ENCODE measurements at regions not wholly inside any gene's neighbourhood (a gene's known extent, or its start where the extent isn't known, plus 50 kb on each side); places are given as distances from the start of the nearest gene placed in this dataset.

DNA sequence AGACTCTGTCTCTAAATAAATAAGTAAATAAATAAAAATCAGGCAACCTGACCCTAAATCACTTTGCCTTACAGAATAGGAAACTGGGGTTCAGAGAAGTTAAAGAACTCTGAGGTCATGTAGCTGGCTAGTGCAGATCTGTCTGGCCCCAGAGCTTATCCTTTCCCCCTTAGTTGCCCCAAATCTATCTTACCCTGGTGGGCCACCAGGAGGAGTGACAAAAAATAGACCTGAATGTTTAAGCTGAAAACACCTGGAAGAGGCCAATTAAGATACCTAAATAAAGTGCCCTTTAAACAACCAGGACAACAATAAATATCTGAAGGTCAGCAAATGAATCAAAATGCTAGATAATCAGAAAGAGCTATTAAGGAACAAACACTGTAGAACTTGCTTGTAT is 59.7 kb downstream of the TEX35 start:
- no peak for DNase-seq
- H3K36me3 Mint-ChIP-seq (ENCODE audit: low read depth): no peaks in the 10 kb centered on the region
- TF ChIP-seq, protein P1, sequence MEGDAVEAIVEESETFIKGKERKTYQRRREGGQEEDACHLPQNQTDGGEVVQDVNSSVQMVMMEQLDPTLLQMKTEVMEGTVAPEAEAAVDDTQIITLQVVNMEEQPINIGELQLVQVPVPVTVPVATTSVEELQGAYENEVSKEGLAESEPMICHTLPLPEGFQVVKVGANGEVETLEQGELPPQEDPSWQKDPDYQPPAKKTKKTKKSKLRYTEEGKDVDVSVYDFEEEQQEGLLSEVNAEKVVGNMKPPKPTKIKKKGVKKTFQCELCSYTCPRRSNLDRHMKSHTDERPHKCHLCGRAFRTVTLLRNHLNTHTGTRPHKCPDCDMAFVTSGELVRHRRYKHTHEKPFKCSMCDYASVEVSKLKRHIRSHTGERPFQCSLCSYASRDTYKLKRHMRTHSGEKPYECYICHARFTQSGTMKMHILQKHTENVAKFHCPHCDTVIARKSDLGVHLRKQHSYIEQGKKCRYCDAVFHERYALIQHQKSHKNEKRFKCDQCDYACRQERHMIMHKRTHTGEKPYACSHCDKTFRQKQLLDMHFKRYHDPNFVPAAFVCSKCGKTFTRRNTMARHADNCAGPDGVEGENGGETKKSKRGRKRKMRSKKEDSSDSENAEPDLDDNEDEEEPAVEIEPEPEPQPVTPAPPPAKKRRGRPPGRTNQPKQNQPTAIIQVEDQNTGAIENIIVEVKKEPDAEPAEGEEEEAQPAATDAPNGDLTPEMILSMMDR (IDR thresholded peaks at IDR 0.05): peak; percentile 29; the same call in 1 of the 2 replicates
- H3K4me1 Mint-ChIP-seq (ENCODE audit: low read depth): peaks cover 15% of the 10 kb centered on the region
- H3K4me3 Mint-ChIP-seq: no peak overlapping the region
- H3K9me3 Mint-ChIP-seq: no peaks in the 10 kb centered on the region
- H3K27me3 Mint-ChIP-seq (ENCODE audit: insufficient read depth): no peaks in the 10 kb centered on the region
- H3K27ac Mint-ChIP-seq: no peak overlapping the region

DNA sequence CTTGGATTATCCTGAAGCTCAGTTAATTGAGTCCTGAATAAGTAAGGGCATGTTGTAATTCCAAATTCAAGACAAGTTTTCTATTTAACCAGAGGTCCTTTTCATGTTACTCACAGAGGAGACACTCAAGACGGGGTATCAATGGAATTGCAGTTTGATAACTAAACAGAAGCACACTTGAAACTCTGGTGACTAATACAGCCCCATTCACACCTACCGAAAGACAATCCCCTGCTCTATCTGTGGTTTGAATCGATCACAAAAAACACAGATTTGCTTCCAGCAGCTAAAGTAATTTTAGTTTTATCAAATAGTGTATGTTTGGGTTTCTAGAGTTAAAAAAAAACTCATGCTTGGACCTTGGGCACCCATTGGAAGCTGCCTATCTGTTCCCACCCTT is 60.4 kb downstream of the TEX35 start:
- Mint-ChIP-seq H3K27me3 (ENCODE audit: insufficient read depth) (no peaks in the 10 kb centered on the region), H3K4me1 (ENCODE audit: low read depth) (peaks cover 15% of the 10 kb centered on the region), H3K4me3 (no peak overlapping the region), H3K36me3 (ENCODE audit: low read depth) (no peaks in the 10 kb centered on the region), H3K27ac (no peak overlapping the region), H3K9me3 (no peaks in the 10 kb centered on the region)
- TF ChIP-seq, protein P1 (IDR thresholded peaks at IDR 0.05): no peak
- DNase-seq: no peak

GRCh38 chr1:178574345-178574744 is 61.4 kb downstream of the TEX35 start:
- Mint-ChIP-seq H3K36me3 (ENCODE audit: low read depth) (no peaks in the 10 kb centered on the region), H3K27ac (no peak overlapping the region), H3K9me3 (no peaks in the 10 kb centered on the region), H3K27me3 (ENCODE audit: insufficient read depth) (no peaks in the 10 kb centered on the region), H3K4me3 (no peak overlapping the region), H3K4me1 (ENCODE audit: low read depth) (peaks cover 15% of the 10 kb centered on the region)
- TF ChIP-seq, protein P1 (IDR thresholded peaks at IDR 0.05): no peak
- no peak for DNase-seq

DNA sequence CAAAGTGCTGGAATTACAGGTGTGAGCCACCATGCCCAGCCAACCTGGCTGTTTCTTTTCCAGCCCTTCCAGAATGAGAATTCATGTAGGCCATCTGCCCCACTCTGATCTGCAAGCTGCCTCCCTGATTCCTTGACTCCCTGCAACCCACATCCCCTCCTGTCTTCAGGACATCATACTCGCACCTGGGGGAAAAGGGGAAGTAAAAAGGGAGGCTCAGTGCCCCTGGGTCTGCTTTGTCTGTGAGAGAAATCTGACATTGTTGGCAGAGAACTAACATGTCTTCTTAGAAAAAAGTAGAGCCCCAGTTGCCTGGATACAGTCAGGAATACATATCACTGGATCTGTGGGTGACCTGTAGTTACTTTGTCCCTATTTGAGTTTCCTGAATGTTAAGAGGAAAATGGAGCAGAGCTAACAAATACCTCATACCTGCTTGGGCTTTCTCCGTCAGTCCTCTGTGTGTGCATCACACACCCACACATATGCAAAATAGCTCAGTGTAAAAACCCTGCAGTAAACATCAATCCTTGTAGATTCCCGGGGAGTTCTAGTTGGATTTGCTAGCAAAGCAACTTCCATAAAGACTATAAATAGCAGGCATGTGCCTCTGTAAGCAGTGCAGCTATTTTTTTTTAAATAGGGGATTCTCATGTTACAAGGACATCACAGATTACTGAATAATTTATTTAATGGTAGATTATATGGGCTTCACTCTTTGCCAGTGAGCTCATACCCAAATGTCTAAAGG is 62.9 kb downstream of the TEX35 start:
- Mint-ChIP-seq H3K27ac (peak overlapping the region; percentile 29; the same call in 1 of the 2 replicates), H3K36me3 (ENCODE audit: low read depth) (no peaks in the 10 kb centered on the region), H3K9me3 (no peaks in the 10 kb centered on the region), H3K4me1 (ENCODE audit: low read depth) (peaks cover 15% of the 10 kb centered on the region), H3K4me3 (no peak overlapping the region), H3K27me3 (ENCODE audit: insufficient read depth) (no peaks in the 10 kb centered on the region; the same call in 1 of the 2 replicates)
- TF ChIP-seq, protein P1 (IDR thresholded peaks at IDR 0.05): no peak
- peak; percentile 4 for DNase-seq

DNA sequence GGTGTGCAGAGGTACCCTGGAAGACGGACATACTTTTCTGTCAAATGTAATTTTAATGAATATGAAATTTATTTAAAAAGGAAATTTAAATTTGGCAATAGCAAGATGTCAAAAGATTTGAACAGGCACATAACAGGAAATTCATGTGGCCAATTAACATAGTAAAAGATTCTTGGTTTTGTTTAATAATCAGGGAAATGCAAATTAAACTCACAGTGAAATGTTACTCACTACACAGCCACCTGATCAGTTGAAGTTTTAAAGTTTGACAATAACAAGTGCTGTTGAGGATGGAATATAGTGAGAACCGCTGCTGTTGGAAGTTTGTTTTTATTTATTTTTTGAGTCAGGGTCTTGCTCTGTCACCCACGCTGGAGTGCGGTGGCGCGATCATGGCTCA is 63.9 kb downstream of the TEX35 start:
- H3K9me3 Mint-ChIP-seq: no peaks in the 10 kb centered on the region
- H3K4me1 Mint-ChIP-seq (ENCODE audit: low read depth): peaks cover 12% of the 10 kb centered on the region
- DNase-seq: no peak
- no peak overlapping the region for H3K4me3 Mint-ChIP-seq
- H3K27me3 Mint-ChIP-seq (ENCODE audit: insufficient read depth): no peaks in the 10 kb centered on the region; the same call in none of the 2 replicates
- TF ChIP-seq, protein P1 (IDR thresholded peaks at IDR 0.05): no peak
- no peak overlapping the region for H3K27ac Mint-ChIP-seq
- no peaks in the 10 kb centered on the region for H3K36me3 Mint-ChIP-seq (ENCODE audit: low read depth)
